Psoas muscle (tissue), 7 donors: ENCODE measurements at regions not wholly inside any gene's neighbourhood (a gene's known extent, or its start where the extent isn't known, plus 50 kb on each side); places are given as distances from the start of the nearest gene placed in this dataset.
A peak's percentile ranks its signal among the peaks of the same experiment; 100 is the strongest.

Experiments
- ATAC-seq, 4 donors: fragments of 200-7000 bp; cut with Tn5 transposase; one replicate each; pipeline ENCODE4 v1.9.1; 2020; ENCODE audit warnings: moderate library complexity in 3 of 4, mild to moderate bottlenecking in 2 of 4
- DNase-seq, 2 donors: peaks; one replicate each; pipeline ENCODE4 v3.0.0-alpha.2; 2020
- H3K27ac ChIP-seq: fragments of 200-600 bp; one replicate; pipeline ENCODE4 v1.8.0; 2022
- H3K27me3 ChIP-seq, 3 donors: fragments of 200-600 bp in 1 of 3; one replicate each; pipeline versions ENCODE4 v1.6.1 to v1.8.0; 2013 to 2022; ENCODE audit warnings: low read length in 2 of 3, mild to moderate bottlenecking in 2 of 3, moderate library complexity in 1 of 3; ENCODE audit not compliant: insufficient read depth in 3 of 3
- H3K36me3 ChIP-seq, 2 donors: fragments of 200-600 bp in 1 of 2; one replicate each; pipeline versions ENCODE4 v1.6.1 to v1.8.0; 2013 to 2022; ENCODE audit warnings: low read depth in 1 of 2, mild to moderate bottlenecking in 1 of 2, moderate library complexity in 1 of 2; ENCODE audit not compliant: insufficient read depth in 1 of 2
- H3K4me1 ChIP-seq: fragments of 200-600 bp; one replicate; pipeline ENCODE4 v1.8.0; 2022
- H3K4me3 ChIP-seq: fragments of 200-600 bp; one replicate; pipeline ENCODE4 v1.8.0; 2022; ENCODE audit warnings: mild to moderate bottlenecking
- H3K9me3 ChIP-seq: fragments of 200-600 bp; one replicate; pipeline ENCODE4 v1.8.0; 2022
- CTCF ChIP-seq: fragments of 200-600 bp; IDR thresholded peaks from one replicate; pipeline ENCODE4 v1.8.0; 2022; ENCODE audit warnings: antibody characterized with exemption
- WGBS, 3 donors: extraction: QIAGEN DNeasy Blood & Tissue Kit; methylation state at CpG; one replicate each; pipeline versions ENCODE4 v1.1.6 to v1.1.7; 2013; 5-methylcytosine and 5-hydroxymethylcytosine counted together
- intact Hi-C, 2 donors: fragments of 100-400 bp; cut with DNase I; formaldehyde crosslinking; loops; one replicate each; pipeline versions ENCODE4 v1.11.0 to v1.14.2; 2022
- donor health status: healthy with polysubstance abuse.
- donor health status: DM: no; HTN: no; CAD: no; lungs with moderate emphysema.
- donor health status: Bipolar disorder and iron deficiency.
- donor health status: healthy.
- donor health status: DM: yes; HTN: yes; CAD: no.
- donor health status: DM: no; HTN: no; CAD: no.
- donor health status: DM: yes; HTN: yes; CAD: no.

GRCh38 chr17:77388384-77389306 is 247.9 kb downstream of the SEC14L1 start:
- intact Hi-C loops, result loop anchor here in 1 of 2 donors (5.0 kb wide), 1 partner anchor 34 kb away; no protein-coding TSS in a partner anchor
- Histone ChIP-seq H3K36me3 (no peaks in the 10 kb centered on the region), H3K4me3 (peak overlapping the region; percentile 47), H3K27ac (peak overlapping the region; percentile 48), H3K9me3 (no peaks in the 10 kb centered on the region), H3K27me3 (no peaks in the 10 kb centered on the region), H3K4me1 (peaks cover 81% of the 10 kb centered on the region)
- 32 to 52% (median 43%) methylated on average over 28 to 29 of the region's 29 CpGs for WGBS, 3 donors
- TF ChIP-seq CTCF, result no peak
- ATAC-seq (peak in 3 of 4 donors; percentile 14 to 16 (median 16)), DNase-seq (peak in 1 of 2 donors; percentile 77)

GRCh38 chr17:77390870-77391269 is 250.1 kb downstream of the SEC14L1 start:
- Histone ChIP-seq H3K9me3 (no peaks in the 10 kb centered on the region), H3K27me3 (no peaks in the 10 kb centered on the region), H3K4me1 (peaks cover 82% of the 10 kb centered on the region), H3K4me3 (no peak overlapping the region), H3K27ac (peak overlapping the region; percentile 19), H3K36me3 (no peaks in the 10 kb centered on the region)
- ATAC-seq (no peak), DNase-seq (no peak)
- intact Hi-C loops, result no loop called here
- WGBS, 3 donors, result 82 to 86% (median 85%) methylated on average over 10 to 12 of the region's 12 CpGs
- no peak for TF ChIP-seq CTCF

- DNase-seq (peak; percentile 74 to 76), ATAC-seq (peak in 1 of 4 donors; percentile 11)
- intact Hi-C loops, result no loop called here
- Histone ChIP-seq H3K4me3 (no peak overlapping the region), H3K36me3 (no peaks in the 10 kb centered on the region), H3K9me3 (no peaks in the 10 kb centered on the region), H3K4me1 (peaks cover 81% of the 10 kb centered on the region), H3K27ac (peak overlapping the region; percentile 67), H3K27me3 (no peaks in the 10 kb centered on the region)
- WGBS, 3 donors, result 36 to 46% (median 44%) methylated on average over 7 of the region's 7 CpGs
- TF ChIP-seq CTCF, result no peak
These were observed 251.1 kb downstream of the SEC14L1 start for GRCh38 chr17:77391668-77392375.

GRCh38 chr17:77392376-77393273 is 251.9 kb downstream of the SEC14L1 start:
- Histone ChIP-seq H3K4me1 (peaks cover 81% of the 10 kb centered on the region), H3K9me3 (no peaks in the 10 kb centered on the region), H3K4me3 (no peak overlapping the region), H3K27ac (peak overlapping the region; percentile 67), H3K36me3 (no peaks in the 10 kb centered on the region), H3K27me3 (no peaks in the 10 kb centered on the region)
- peak in 3 of 4 donors; percentile 14 to 24 (median 22) for ATAC-seq
- peak; percentile 58 to 72 for DNase-seq
- intact Hi-C loops, result no loop called here
- 20 to 40% (median 22%) methylated on average over 15 to 16 of the region's 16 CpGs for WGBS, 3 donors
- TF ChIP-seq CTCF, result no peak
